ENCODE measurements at regions not wholly inside any gene's neighbourhood (a gene's known extent, or its start where the extent isn't known, plus 50 kb on each side); places are given as distances from the start of the nearest gene placed in this dataset.

GRCh38 chr4:187937557-187937956, 58.0 kb upstream of the ZFP42 start:
- Mint-ChIP-seq H3K4me3 (no peak overlapping the region), H3K36me3 (no peaks in the 10 kb centered on the region), H3K9me3 (peaks cover 0 to 15% (median 10%) of the 10 kb centered on the region in 7 donors), H3K27ac (no peak overlapping the region), H3K27me3 (ENCODE audit: low read depth in 3 of 3) (peaks cover 0 to 3% (median 0%) of the 10 kb centered on the region in 3 donors), H3K4me1 (no peaks in the 10 kb centered on the region)
- Histone ChIP-seq H3K27ac (ENCODE audit: low read depth in 1 of 2, low read length in 2 of 2) (no peak overlapping the region), H3K79me2 (ENCODE audit: insufficient read depth, low read length) (no peaks in the 10 kb centered on the region), H2AFZ (ENCODE audit: insufficient read depth, low read depth, low read length, poor library complexity, severe bottlenecking) (no peak overlapping the region), H3K4me3 (replicated peaks in 1 of 3; ENCODE audit: low read depth in 2 of 3, low read length in 3 of 3) (no peak overlapping the region), H4K20me1 (ENCODE audit: insufficient read depth, low read length) (no peaks in the 10 kb centered on the region), H3K9me3 (replicated peaks in 1 of 2; ENCODE audit: control insufficient read depth in 1 of 2, insufficient read depth in 1 of 2, low read length in 2 of 2) (peaks cover 7 to 15% of the 10 kb centered on the region in 2 donors), H3K27me3 (ENCODE audit: control insufficient read depth in 2 of 2, insufficient read depth in 2 of 2, low read length in 2 of 2) (no peaks in the 10 kb centered on the region), H3K4me2 (replicated peaks; ENCODE audit: extremely low read depth, low read length, poor library complexity, severe bottlenecking) (no peak overlapping the region), H3K4me1 (ENCODE audit: control insufficient read depth in 1 of 2, insufficient read depth in 2 of 2, low read length in 2 of 2) (no peaks in the 10 kb centered on the region), H3K36me3 (replicated peaks in 1 of 2; ENCODE audit: control insufficient read depth in 1 of 2, insufficient read depth in 2 of 2, low read length in 2 of 2) (no peaks in the 10 kb centered on the region), H3K9ac (ENCODE audit: insufficient read depth, low read length, poor library complexity, severe bottlenecking) (no peak overlapping the region)
- intact Hi-C loops (cut with micrococcal nuclease) = no loop called here
- no peak for TF ChIP-seq CTCF (IDR thresholded peaks at IDR 0.05)
- 91% methylated on average over 22 of the region's 25 CpGs for WGBS (ENCODE audit: insufficient coverage)
- DNase-seq = no peak

GRCh38 chr4:187940299-187940698, 55.3 kb upstream of the ZFP42 start:
- no peaks in the 10 kb centered on the region for H4K20me1 ChIP-seq (ENCODE audit: insufficient read depth, low read length)
- DNase-seq = no peak
- Mint-ChIP-seq H3K9me3 (peaks cover 0 to 15% (median 7%) of the 10 kb centered on the region in 7 donors), H3K36me3 (no peaks in the 10 kb centered on the region), H3K4me1 (no peaks in the 10 kb centered on the region), H3K27me3 (ENCODE audit: low read depth in 3 of 3) (peaks cover 0 to 4% (median 0%) of the 10 kb centered on the region in 3 donors), H3K27ac (no peak overlapping the region), H3K4me3 (no peak overlapping the region)
- H2AFZ ChIP-seq (ENCODE audit: insufficient read depth, low read depth, low read length, poor library complexity, severe bottlenecking) = no peak overlapping the region
- no peaks in the 10 kb centered on the region for H3K27me3 ChIP-seq (ENCODE audit: control insufficient read depth in 2 of 2, insufficient read depth in 2 of 2, low read length in 2 of 2)
- WGBS (ENCODE audit: insufficient coverage) = 81% methylated on average over 4 of the region's 8 CpGs
- H3K9ac ChIP-seq (ENCODE audit: insufficient read depth, low read length, poor library complexity, severe bottlenecking) = no peak overlapping the region
- no peak overlapping the region for H3K27ac ChIP-seq (ENCODE audit: low read depth in 1 of 2, low read length in 2 of 2)
- TF ChIP-seq CTCF (IDR thresholded peaks at IDR 0.05) = no peak
- no peak overlapping the region for H3K4me3 ChIP-seq (replicated peaks in 1 of 3; ENCODE audit: low read depth in 2 of 3, low read length in 3 of 3)
- no peaks in the 10 kb centered on the region for H3K4me1 ChIP-seq (ENCODE audit: control insufficient read depth in 1 of 2, insufficient read depth in 2 of 2, low read length in 2 of 2)
- no peaks in the 10 kb centered on the region for H3K79me2 ChIP-seq (ENCODE audit: insufficient read depth, low read length)
- no peak overlapping the region for H3K4me2 ChIP-seq (replicated peaks; ENCODE audit: extremely low read depth, low read length, poor library complexity, severe bottlenecking)
- H3K36me3 ChIP-seq (replicated peaks in 1 of 2; ENCODE audit: control insufficient read depth in 1 of 2, insufficient read depth in 2 of 2, low read length in 2 of 2) = no peaks in the 10 kb centered on the region
- H3K9me3 ChIP-seq (replicated peaks in 1 of 2; ENCODE audit: control insufficient read depth in 1 of 2, insufficient read depth in 1 of 2, low read length in 2 of 2) = peaks cover 7 to 17% of the 10 kb centered on the region in 2 donors
- intact Hi-C loops (cut with micrococcal nuclease) = no loop called here
